ENCODE measurements at regions not wholly inside any gene's neighbourhood (a gene's known extent, or its start where the extent isn't known, plus 50 kb on each side); places are given as distances from the start of the nearest gene placed in this dataset.
"Not testable (repeated sequence)": the region's sequence is repeated elsewhere in the genome, so short reads cannot be mapped to it uniquely, and the experiment has no call there.

GRCh38 chr6:11467364-11467763 is 70.2 kb upstream of the TMEM170B start:
- H3K9me3 ChIP-seq (ENCODE audit: control insufficient read depth, low read length, poor library complexity, severe bottlenecking), result no peaks in the 10 kb centered on the region
- no peak overlapping the region for H3K4me3 Mint-ChIP-seq
- no peaks in the 10 kb centered on the region for H3K36me3 Mint-ChIP-seq (ENCODE audit: low read depth)
- no peak for DNase-seq
- H3K27ac Mint-ChIP-seq, result peak overlapping the region; percentile 34
- H3K27me3 Mint-ChIP-seq, result peaks cover 7% of the 10 kb centered on the region
- H3K4me1 Mint-ChIP-seq, result no peaks in the 10 kb centered on the region
- ATAC-seq, result no peak

DNA sequence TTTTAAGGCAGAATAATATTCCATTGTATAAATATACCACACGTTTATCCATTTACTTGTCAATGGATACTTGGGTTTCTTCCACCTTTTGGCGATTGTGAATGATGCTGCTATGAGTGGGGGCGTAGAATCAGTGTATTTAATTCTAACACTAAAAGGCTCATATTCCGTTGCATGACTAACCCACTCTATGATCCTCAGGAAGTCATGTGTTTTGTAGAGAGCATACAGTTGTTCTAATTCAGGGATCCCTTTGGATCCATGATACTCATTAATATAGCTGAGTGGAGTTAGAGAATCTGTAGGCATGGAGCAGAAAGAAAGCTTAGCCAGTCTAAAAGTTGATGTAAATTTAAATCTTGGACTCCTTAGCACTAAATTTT is 74.2 kb upstream of the TMEM170B start:
- H3K4me3 Mint-ChIP-seq, result no peak overlapping the region
- DNase-seq, result no peak

DNA sequence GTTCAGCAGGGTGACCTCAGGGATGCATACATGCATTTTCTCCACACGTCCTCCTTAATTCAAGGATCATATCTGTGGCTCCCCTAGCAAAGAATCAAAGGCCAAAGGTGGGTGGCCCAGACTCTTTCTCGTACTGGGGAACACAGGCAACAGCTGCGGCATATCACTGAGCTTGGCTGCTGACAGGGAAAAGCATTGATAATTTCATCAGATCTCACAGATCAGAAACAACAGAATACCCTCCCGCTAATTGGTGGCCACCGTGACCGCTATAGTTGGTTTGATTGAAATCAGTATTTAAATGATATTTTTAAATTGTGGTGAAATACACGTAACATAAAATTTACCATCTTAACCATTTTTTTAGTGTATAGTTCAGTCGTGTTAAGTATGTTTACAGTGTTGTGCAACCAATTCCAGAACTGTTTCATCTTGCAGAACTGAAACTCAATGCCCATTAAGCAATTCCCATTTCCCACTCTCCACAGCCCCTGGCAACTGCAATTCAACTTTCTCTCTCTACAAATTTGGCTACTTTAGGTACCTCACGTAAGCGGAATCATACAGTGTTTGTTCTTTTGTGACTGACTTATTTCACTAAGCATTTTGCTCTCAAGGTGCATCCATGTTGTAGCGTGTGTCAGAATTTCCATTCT is 74.7 kb upstream of the TMEM170B start:
- Mint-ChIP-seq H3K4me3 (no peak overlapping the region), H3K27ac (no peak overlapping the region)
- ATAC-seq, result no peak

More for the DNA sequence above, 74.2 kb upstream of the TMEM170B start:
- H3K27me3 Mint-ChIP-seq, result no peaks in the 10 kb centered on the region
- H3K4me1 Mint-ChIP-seq, result peaks cover 16% of the 10 kb centered on the region
- H3K36me3 Mint-ChIP-seq (ENCODE audit: low read depth), result no peaks in the 10 kb centered on the region
- no peak overlapping the region for H3K27ac Mint-ChIP-seq
- H3K9me3 ChIP-seq (ENCODE audit: control insufficient read depth, low read length, poor library complexity, severe bottlenecking), result no peaks in the 10 kb centered on the region
- no peak for ATAC-seq

DNA sequence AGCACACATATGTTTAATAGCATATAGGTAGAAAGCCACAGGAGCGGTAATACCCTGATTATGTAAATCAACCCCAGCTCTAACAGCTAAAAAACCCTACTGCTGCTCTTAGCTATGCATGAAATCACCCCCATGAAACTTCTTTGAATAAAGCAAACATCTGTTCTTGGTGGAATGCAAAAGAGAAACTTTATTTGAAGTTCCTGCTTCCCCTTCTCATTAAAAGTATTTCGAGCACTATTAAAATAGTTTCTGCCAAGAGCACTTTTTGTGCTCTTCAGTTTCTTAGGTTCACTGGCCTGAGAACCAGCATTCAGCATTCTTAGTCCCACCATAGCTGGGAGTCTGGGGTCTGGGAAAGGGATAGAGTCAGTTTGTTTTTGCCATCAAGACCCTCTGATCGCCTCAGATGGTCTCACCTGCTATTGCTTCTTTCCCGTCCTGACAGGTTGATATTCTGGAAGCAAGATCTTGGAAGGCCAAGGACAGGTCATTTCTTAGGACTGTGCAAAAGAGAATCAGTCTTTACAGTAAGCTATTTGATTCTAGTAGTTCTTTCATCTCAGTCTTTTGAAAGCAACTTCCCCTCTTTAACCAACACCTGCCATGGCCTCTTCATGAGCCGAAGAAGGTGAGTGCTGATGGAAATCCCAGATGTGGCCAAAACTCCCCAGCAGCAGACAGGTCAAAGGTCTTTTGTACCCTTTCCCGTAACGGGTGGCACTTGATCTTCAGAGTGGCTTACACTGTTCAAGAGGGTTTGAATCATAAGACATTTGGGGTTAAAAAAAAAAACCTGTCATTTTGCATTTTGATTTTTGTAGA is 76.5 kb upstream of the TMEM170B start:
- DNase-seq (no peak), ATAC-seq (peak; percentile 77)
- H3K9me3 ChIP-seq (ENCODE audit: control insufficient read depth, low read length, poor library complexity, severe bottlenecking), result no peaks in the 10 kb centered on the region
- Mint-ChIP-seq H3K27me3 (no peaks in the 10 kb centered on the region), H3K27ac (peak overlapping the region; percentile 27), H3K36me3 (ENCODE audit: low read depth) (no peaks in the 10 kb centered on the region), H3K4me1 (peaks cover 16% of the 10 kb centered on the region), H3K4me3 (no peak overlapping the region)

More for the DNA sequence above, 74.7 kb upstream of the TMEM170B start:
- DNase-seq, result no peak
- no peaks in the 10 kb centered on the region for H3K36me3 Mint-ChIP-seq (ENCODE audit: low read depth)
- no peaks in the 10 kb centered on the region for H3K9me3 ChIP-seq (ENCODE audit: control insufficient read depth, low read length, poor library complexity, severe bottlenecking)
- no peaks in the 10 kb centered on the region for H3K27me3 Mint-ChIP-seq
- peaks cover 16% of the 10 kb centered on the region for H3K4me1 Mint-ChIP-seq

- Mint-ChIP-seq H3K4me3 (peak overlapping the region; percentile 8), H3K4me1 (peaks cover 16% of the 10 kb centered on the region), H3K27ac (peak overlapping the region; percentile 12), H3K27me3 (no peaks in the 10 kb centered on the region), H3K36me3 (ENCODE audit: low read depth) (no peaks in the 10 kb centered on the region)
- ATAC-seq, result peak; percentile 55
- no peak for DNase-seq
- H3K9me3 ChIP-seq (ENCODE audit: control insufficient read depth, low read length, poor library complexity, severe bottlenecking), result no peaks in the 10 kb centered on the region
Measured at GRCh38 chr6:11460001-11460668, 77.4 kb upstream of the TMEM170B start.

GRCh38 chr6:11459079-11459610 is 78.4 kb upstream of the TMEM170B start:
- H3K9me3 ChIP-seq (ENCODE audit: control insufficient read depth, low read length, poor library complexity, severe bottlenecking), result no peaks in the 10 kb centered on the region
- DNase-seq (no peak), ATAC-seq (no peak)
- Mint-ChIP-seq H3K36me3 (ENCODE audit: low read depth) (no peaks in the 10 kb centered on the region), H3K4me1 (peaks cover 16% of the 10 kb centered on the region), H3K27me3 (no peaks in the 10 kb centered on the region), H3K27ac (peak overlapping the region; percentile 12), H3K4me3 (peak overlapping the region; percentile 31)

DNA sequence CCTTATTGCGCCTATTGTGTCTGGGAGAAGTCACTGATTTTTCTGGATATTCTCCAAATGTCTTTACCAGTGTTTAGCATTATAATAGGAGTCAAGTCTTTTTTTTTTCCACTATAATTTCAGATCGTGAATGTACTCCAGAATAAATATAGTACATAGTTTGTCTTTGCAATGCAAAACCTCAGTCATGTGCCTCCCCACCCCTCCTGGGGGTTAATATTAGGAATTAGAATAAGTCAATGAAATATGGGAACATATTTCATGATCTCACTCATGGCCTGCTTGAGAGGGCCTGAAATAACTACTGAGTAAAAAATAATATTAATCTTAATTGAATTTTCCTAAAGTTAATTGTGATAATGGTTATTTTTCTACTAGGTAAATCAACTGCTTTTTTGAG is 79.0 kb upstream of the TMEM170B start:
- Mint-ChIP-seq H3K4me3 (no peak overlapping the region), H3K27me3 (no peaks in the 10 kb centered on the region), H3K27ac (no peak overlapping the region), H3K4me1 (peaks cover 16% of the 10 kb centered on the region), H3K36me3 (ENCODE audit: low read depth) (no peaks in the 10 kb centered on the region)
- DNase-seq (no peak), ATAC-seq (no peak)
- no peaks in the 10 kb centered on the region for H3K9me3 ChIP-seq (ENCODE audit: control insufficient read depth, low read length, poor library complexity, severe bottlenecking)

DNA sequence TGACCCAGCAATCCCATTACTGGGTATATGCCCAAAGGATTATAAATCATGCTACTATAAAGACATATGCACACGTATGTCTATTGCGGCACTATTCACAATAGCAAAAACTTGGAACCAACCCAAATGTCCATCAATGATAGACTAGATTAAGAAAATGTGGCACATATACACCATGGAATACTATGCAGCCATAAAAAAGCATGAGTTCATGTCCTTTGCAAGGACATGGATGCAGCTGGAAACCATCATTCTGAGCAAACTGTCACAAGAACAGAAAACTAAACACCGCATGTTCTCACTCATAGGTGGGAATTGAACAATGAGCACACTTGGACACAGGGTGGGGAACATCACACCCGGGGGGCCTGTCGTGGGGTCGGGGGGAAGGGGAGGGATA is 80.1 kb upstream of the TMEM170B start:
- not testable (repeated sequence) for H3K4me3 Mint-ChIP-seq; H3K9me3 ChIP-seq (ENCODE audit: control insufficient read depth, low read length, poor library complexity, severe bottlenecking); H3K36me3 Mint-ChIP-seq (ENCODE audit: low read depth)

DNA sequence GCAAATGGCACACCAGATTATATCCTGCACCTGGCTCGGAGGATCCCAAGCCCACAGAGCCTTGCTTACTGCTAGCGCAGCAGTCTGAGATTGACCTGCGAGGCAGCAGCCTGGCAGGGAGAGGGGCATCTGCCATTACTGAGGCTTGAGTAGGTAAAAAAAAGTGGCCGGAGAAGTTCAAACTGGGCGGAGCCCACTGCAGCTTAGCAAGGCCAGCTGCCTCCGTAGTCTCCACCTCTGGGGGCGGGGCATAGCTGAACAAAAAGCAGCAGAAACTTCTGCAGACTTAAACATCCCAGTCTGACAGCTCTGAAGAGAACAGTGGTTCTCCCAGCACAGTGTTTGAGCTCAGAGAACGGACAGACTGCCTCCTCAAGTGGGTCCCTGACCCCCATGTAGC is 85.4 kb upstream of the TMEM170B start:
- not testable (repeated sequence) for H3K27me3 Mint-ChIP-seq; H3K4me1 Mint-ChIP-seq; H3K36me3 Mint-ChIP-seq (ENCODE audit: low read depth); H3K4me3 Mint-ChIP-seq; H3K27ac Mint-ChIP-seq; H3K9me3 ChIP-seq (ENCODE audit: control insufficient read depth, low read length, poor library complexity, severe bottlenecking); DNase-seq; ATAC-seq

More for the DNA sequence above, 80.1 kb upstream of the TMEM170B start:
- not testable (repeated sequence) for H3K27me3 Mint-ChIP-seq, DNase-seq, H3K27ac Mint-ChIP-seq, ATAC-seq
- H3K4me1 Mint-ChIP-seq, result peaks cover 16% of the 10 kb centered on the region

GRCh38 chr6:11450037-11450436 is 87.5 kb upstream of the TMEM170B start:
- peaks cover 9% of the 10 kb centered on the region for H3K27me3 Mint-ChIP-seq
- H3K4me1 Mint-ChIP-seq, result peaks cover 2% of the 10 kb centered on the region
- DNase-seq (no peak), ATAC-seq (no peak)
- H3K36me3 Mint-ChIP-seq (ENCODE audit: low read depth), result peaks cover 6% of the 10 kb centered on the region
- no peaks in the 10 kb centered on the region for H3K9me3 ChIP-seq (ENCODE audit: control insufficient read depth, low read length, poor library complexity, severe bottlenecking)
- H3K27ac Mint-ChIP-seq, result no peak overlapping the region
- no peak overlapping the region for H3K4me3 Mint-ChIP-seq

- H3K27ac Mint-ChIP-seq, result no peak overlapping the region
- H3K27me3 Mint-ChIP-seq, result peaks cover 9% of the 10 kb centered on the region
- no peak for DNase-seq
- H3K4me1 Mint-ChIP-seq, result peaks cover 2% of the 10 kb centered on the region
- no peak for ATAC-seq
- no peak overlapping the region for H3K4me3 Mint-ChIP-seq
- no peaks in the 10 kb centered on the region for H3K9me3 ChIP-seq (ENCODE audit: control insufficient read depth, low read length, poor library complexity, severe bottlenecking)
- peaks cover 6% of the 10 kb centered on the region for H3K36me3 Mint-ChIP-seq (ENCODE audit: low read depth)
Measured at GRCh38 chr6:11449408-11449807, 88.1 kb upstream of the TMEM170B start.

GRCh38 chr6:11448038-11448437 is 89.5 kb upstream of the TMEM170B start:
- H3K27ac Mint-ChIP-seq, result no peak overlapping the region

GRCh38 chr6:11447265-11447664 is 90.3 kb upstream of the TMEM170B start:
- DNase-seq, result no peak
- H3K4me1 Mint-ChIP-seq, result peaks cover 2% of the 10 kb centered on the region
- H3K36me3 Mint-ChIP-seq (ENCODE audit: low read depth), result peaks cover 6% of the 10 kb centered on the region
- H3K4me3 Mint-ChIP-seq, result no peak overlapping the region
- H3K9me3 ChIP-seq (ENCODE audit: control insufficient read depth, low read length, poor library complexity, severe bottlenecking), result no peaks in the 10 kb centered on the region
- H3K27me3 Mint-ChIP-seq, result peaks cover 9% of the 10 kb centered on the region
- ATAC-seq, result no peak
- no peak overlapping the region for H3K27ac Mint-ChIP-seq

More at GRCh38 chr6:11448038-11448437, 89.5 kb upstream of the TMEM170B start:
- no peak for ATAC-seq
- Mint-ChIP-seq H3K4me1 (peaks cover 2% of the 10 kb centered on the region), H3K27me3 (peaks cover 9% of the 10 kb centered on the region), H3K4me3 (no peak overlapping the region), H3K36me3 (ENCODE audit: low read depth) (peaks cover 6% of the 10 kb centered on the region)
- H3K9me3 ChIP-seq (ENCODE audit: control insufficient read depth, low read length, poor library complexity, severe bottlenecking), result no peaks in the 10 kb centered on the region
- DNase-seq, result no peak
